GM21381 (cell line): ENCODE measurements at regions not wholly inside any gene's neighbourhood (a gene's known extent, or its start where the extent isn't known, plus 50 kb on each side); places are given as distances from the start of the nearest gene placed in this dataset.
"Not testable (repeated sequence)": the region's sequence is repeated elsewhere in the genome, so short reads cannot be mapped to it uniquely, and the experiment has no call there.

Experiments used
- ATAC-seq: cut with Tn5 transposase; IDR thresholded peaks from one replicate; pipeline ENCODE4 v1.9.1; 2021; ENCODE audit warnings: mild to moderate bottlenecking, moderate library complexity; ENCODE audit not compliant: unreplicated experiment

GRCh38 chr15:95757171-95757570 is 573.3 kb upstream of the NR2F2 start:
- no peak for ATAC-seq

DNA sequence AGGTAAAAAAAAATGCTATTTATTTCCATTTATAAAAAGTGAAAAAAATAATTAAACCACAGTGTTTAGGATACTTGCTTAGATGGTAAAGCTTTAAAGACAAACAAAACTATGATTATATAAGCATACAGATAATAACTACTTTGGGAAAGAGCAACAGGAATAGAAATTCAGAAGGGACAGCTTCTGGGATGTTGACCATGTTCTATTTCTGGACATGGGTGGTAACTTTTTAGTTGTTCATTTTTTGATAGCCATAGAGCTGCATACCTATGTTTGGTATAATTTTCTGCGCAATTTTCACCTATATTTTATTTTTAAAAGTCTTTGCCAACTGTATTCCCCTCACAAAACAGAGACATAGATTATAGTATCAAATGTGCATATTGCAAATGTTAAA is 572.0 kb upstream of the NR2F2 start:
- no peak for ATAC-seq

- no peak for ATAC-seq
These were observed 571.6 kb upstream of the NR2F2 start for GRCh38 chr15:95758851-95759250.

GRCh38 chr15:95760508-95760907 is 570.0 kb upstream of the NR2F2 start:
- no peak for ATAC-seq

GRCh38 chr15:95761501-95762165 is 568.9 kb upstream of the NR2F2 start:
- ATAC-seq, result no peak

DNA sequence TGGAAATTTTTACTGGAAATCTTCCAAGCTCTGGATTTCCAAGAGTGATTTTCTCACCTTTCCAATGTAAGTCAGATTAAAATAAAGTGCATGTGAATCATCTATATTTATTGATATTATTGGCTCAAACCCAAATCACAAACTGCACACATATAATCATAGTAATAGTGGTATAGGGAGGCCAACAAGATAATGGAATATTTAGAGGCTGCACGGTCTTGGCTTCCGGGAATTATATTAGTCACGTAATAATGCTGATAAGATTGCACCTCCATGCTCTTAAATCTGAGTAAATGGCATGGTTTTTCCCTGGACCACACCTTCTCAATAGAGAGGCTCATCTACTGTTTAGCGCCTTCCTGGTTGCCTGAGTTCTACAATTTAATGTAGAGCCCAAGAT is 567.1 kb upstream of the NR2F2 start:
- no peak for ATAC-seq

DNA sequence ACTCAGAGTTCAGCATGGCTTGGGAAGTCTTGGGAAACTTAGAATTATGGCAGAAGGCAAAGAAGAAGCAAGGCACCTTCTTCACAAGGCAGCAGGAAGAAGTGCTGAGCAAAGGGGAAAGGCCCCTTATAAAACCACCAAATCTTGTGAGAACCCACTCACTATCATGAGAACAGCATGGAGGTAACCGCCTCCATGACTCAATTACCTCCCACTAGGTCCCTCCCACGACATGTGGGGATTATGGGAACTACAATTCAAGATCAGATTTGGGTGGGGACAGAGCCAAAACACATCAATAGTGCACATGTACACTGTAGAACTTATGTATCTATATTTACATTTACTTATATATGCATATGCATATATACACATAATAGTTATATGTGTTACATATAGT is 565.3 kb upstream of the NR2F2 start:
- no peak for ATAC-seq

DNA sequence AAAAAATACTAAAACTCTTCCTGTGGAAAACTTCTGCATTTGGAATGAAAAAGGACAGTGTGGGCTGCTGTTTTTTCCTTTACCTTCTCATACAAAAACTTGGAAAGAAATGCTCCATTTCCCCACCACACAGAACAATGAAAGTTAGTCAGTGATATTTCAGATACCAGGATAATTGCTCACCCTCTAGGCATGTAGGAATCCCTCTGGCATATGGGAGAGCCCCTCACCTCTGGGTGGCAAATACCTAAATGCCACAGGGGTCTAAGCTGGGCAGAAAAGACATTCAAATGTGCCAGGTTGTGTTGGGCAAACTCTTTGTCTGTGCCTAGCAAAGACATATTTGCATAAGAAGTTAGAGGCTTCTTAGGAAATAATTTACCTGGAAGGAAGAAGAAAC is 560.3 kb upstream of the NR2F2 start:
- no peak for ATAC-seq

DNA sequence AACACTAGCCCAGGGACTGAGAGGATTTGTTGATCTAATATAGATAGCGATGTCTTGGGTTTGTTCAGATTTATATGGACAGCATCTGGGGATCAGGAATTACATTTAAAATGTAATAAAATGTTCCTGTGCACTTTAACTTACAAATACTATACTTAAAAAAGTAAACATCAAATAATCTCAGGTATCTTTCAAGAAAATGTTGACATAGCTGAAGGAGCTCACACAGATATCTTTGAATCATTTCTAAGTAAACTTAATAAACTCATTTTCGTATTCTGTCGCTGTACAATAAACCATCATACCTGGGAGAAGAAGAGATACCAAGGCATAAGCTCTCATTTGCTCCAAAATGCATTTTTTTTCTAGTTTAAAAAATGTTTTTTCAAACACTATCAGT is 557.5 kb upstream of the NR2F2 start:
- no peak for ATAC-seq

DNA sequence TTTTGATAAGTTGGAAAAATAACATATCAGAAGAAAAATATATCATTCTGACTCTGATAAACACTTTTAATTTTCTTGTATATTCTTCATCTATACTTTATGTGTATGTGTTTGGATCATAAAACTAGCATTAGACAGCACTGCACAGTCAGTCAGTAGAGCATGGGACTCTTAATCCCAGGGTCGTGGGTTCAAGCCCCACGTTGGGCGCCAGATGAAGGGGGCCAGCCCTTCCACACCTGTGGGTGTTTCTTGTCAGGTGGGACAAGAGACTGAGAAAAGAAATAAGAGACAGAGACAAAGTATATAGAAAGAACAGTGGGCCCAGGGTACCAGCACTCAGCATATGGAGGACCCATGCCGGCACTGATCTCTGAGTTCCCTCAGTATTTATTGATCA is 546.0 kb upstream of the NR2F2 start:
- no peak for ATAC-seq

GRCh38 chr15:95785276-95785675 is 545.2 kb upstream of the NR2F2 start:
- ATAC-seq, result not testable (repeated sequence)

GRCh38 chr15:95793231-95793630 is 537.3 kb upstream of the NR2F2 start:
- ATAC-seq, result no peak

- no peak for ATAC-seq
These were observed 535.1 kb upstream of the NR2F2 start for GRCh38 chr15:95795386-95795785.

- no peak for ATAC-seq
These were observed 531.0 kb upstream of the NR2F2 start for GRCh38 chr15:95799286-95800200.

- ATAC-seq, result no peak
These were observed 526.0 kb upstream of the NR2F2 start for GRCh38 chr15:95804484-95804883.

DNA sequence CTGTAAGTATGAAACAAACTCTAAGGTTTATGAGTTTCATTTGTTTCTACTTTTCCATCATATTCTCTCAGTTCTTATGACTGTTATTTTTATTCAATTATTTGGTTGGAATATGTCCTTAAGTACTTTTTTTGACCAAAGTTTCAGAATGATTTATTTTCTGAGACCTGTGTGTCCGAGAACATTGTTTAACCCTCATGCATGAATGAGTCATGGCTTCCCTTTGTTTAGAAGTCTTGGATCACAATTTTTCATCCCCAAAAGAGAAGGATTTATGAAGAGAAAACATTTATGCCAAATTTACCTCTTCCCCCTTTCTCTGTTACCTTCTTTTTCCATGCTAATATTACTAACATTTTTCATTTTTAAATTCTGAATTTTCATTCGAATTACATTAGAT is 518.0 kb upstream of the NR2F2 start:
- no peak for ATAC-seq

GRCh38 chr15:95814908-95815307 is 515.6 kb upstream of the NR2F2 start:
- ATAC-seq, result no peak

GRCh38 chr15:95816591-95816990 is 513.9 kb upstream of the NR2F2 start:
- ATAC-seq, result no peak

DNA sequence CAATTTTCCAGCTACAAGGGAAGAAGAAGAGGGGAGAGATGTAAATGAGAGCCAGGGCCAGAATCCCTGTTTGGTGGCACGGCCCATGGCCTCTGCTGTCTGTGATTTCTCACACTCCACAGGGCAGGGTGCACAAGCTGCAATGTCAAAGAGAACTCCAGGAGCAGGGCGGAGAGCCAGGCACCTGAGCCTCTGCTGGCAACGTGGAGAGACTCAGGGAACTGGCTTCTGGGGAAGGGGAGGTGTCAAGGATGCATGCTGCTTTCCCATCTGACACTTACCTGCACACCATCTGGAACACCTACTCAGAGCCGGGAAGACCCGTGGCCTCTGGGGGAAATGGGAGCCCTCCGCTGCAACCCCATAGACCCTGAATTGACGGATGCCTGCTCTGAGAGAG is 507.5 kb upstream of the NR2F2 start:
- no peak for ATAC-seq

DNA sequence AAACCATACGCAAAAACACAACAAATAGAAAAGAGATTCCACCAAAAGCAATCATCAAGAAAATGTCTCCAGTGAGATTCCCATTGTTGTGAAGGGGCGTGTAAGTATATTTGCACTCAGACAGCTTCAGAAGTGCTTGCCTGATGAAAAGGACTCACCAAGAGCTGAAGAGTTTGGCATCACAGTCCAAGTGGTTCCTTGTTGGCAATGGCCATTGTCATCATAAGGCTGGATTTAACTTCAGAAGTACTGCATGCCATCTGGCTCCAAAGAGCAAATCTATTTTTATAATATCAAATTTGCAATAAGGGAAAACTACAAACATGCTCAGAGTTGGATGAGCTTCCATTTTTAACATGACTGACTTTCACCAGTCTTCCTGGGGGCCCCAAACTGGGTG is 505.3 kb upstream of the NR2F2 start:
- no peak for ATAC-seq

- ATAC-seq, result no peak
These were observed 504.7 kb upstream of the NR2F2 start for GRCh38 chr15:95825671-95826411.
